ENCODE measurements at regions not wholly inside any gene's neighbourhood (a gene's known extent, or its start where the extent isn't known, plus 50 kb on each side); places are given as distances from the start of the nearest gene placed in this dataset.

GRCh38 chr20:22745194-22745500 is 160.8 kb upstream of the FOXA2 start:
- TF ChIP-seq CTCF (IDR thresholded peaks at IDR 0.05; ENCODE audit: insufficient read depth, low read length, poor library complexity, severe bottlenecking), result no peak
- no peak for TF ChIP-seq EZH2phosphoT487 (conservative IDR thresholded peaks at IDR 0.05; ENCODE audit: low read length)

Data from SU-DHL-6 (cell line).